HEK293 (cell line): ENCODE measurements at regions not wholly inside any gene's neighbourhood (a gene's known extent, or its start where the extent isn't known, plus 50 kb on each side); places are given as distances from the start of the nearest gene placed in this dataset.

ENCODE experiments used
- CTCF ChIA-PET: fragments of 350-600 bp; formaldehyde crosslinking; extraction: SDS; loops from one replicate; lab custom pipeline; 2021; ENCODE audit warnings: antibody characterized with exemption; lab: Yijun Ruan, JAX
- POLR2A ChIA-PET: fragments of 300-600 bp; formaldehyde crosslinking; extraction: SDS; loops from one replicate; lab custom pipeline; 2020; ENCODE audit warnings: antibody characterized with exemption, inconsistent platforms; lab: Yijun Ruan, JAX
- H3K27ac ChIP-seq: fragments of 200-500 bp; sonication (Bioruptor generic); 2 replicates; pipeline ENCODE4 v1.5.1; 2014; ENCODE audit warnings: low read depth, low read length, control low read depth, inconsistent platforms; ENCODE audit errors: extremely low read depth
- H3K36me3 ChIP-seq, 2 experiments: fragments of 200-500 bp in 1 of 2; sonication (Bioruptor generic) in 1 of 2; 1 replicate in 1 of 2; 2 replicates in 1 of 2; pipeline ENCODE4 v1.5.1; 2014 to 2017; ENCODE audit warnings: inconsistent platforms in 2 of 2, low read length in 2 of 2; ENCODE audit not compliant: control insufficient read depth in 2 of 2, insufficient read depth in 1 of 2
- H3K4me1 ChIP-seq: fragments of 200-500 bp; sonication (Bioruptor generic); 2 replicates; pipeline ENCODE4 v1.5.1; 2014; ENCODE audit warnings: mild to moderate bottlenecking, low read length, inconsistent platforms; ENCODE audit not compliant: control insufficient read depth, insufficient read depth
- H3K4me3 ChIP-seq: 2 replicates; pipeline ENCODE4 v1.5.1; 2011; ENCODE audit warnings: low read depth, mild to moderate bottlenecking, control low read depth, low read length, moderate library complexity
- H3K9me3 ChIP-seq: fragments of 200-500 bp; sonication (Bioruptor generic); 2 replicates; pipeline ENCODE4 v1.5.1; 2014; ENCODE audit warnings: low read depth, low read length, inconsistent platforms; ENCODE audit not compliant: control insufficient read depth, insufficient read depth
- ELK4 ChIP-seq: IDR thresholded peaks from 2 replicates; pipeline ENCODE4 v1.6.1; 2011; ENCODE audit warnings: mild to moderate bottlenecking, low read depth, low read length, borderline replicate concordance
- KLF10 ChIP-seq: fragments of 450-650 bp; IDR thresholded peaks from 2 replicates; pipeline ENCODE4 v1.5.1; 2018; ENCODE audit warnings: missing biosample characterization, mild to moderate bottlenecking, missing genetic modification characterization
- OSR2 ChIP-seq: fragments of 450-650 bp; formaldehyde crosslinking; IDR thresholded peaks from 2 replicates; pipeline ENCODE4 v1.5.1; 2016; ENCODE audit warnings: missing biosample characterization, missing genetic modification characterization
- PRDM4 ChIP-seq: fragments of 450-650 bp; formaldehyde crosslinking; IDR thresholded peaks from 2 replicates; pipeline ENCODE4 v1.5.1; 2017; ENCODE audit warnings: missing biosample characterization, missing genetic modification characterization
- SP2 ChIP-seq: fragments of 450-650 bp; formaldehyde crosslinking; IDR thresholded peaks from 2 replicates; pipeline ENCODE4 v1.5.1; 2016; ENCODE audit warnings: missing biosample characterization, missing genetic modification characterization
- SP3 ChIP-seq: fragments of 450-650 bp; formaldehyde crosslinking; IDR thresholded peaks from 2 replicates; pipeline ENCODE4 v1.5.1; 2016; ENCODE audit warnings: missing biosample characterization, missing genetic modification characterization
- TSHZ1 ChIP-seq: fragments of 450-650 bp; formaldehyde crosslinking; IDR thresholded peaks from 2 replicates; pipeline ENCODE4 v1.5.1; 2016; ENCODE audit warnings: missing biosample characterization, missing genetic modification characterization, borderline replicate concordance
- ZBTB49 ChIP-seq: fragments of 450-650 bp; formaldehyde crosslinking; IDR thresholded peaks from 2 replicates; pipeline ENCODE4 v1.5.1; 2016; ENCODE audit warnings: missing biosample characterization, missing genetic modification characterization, low read depth
- ZBTB8A ChIP-seq: fragments of 450-650 bp; formaldehyde crosslinking; IDR thresholded peaks from 2 replicates; pipeline ENCODE4 v1.5.1; 2016; ENCODE audit warnings: missing biosample characterization, missing genetic modification characterization
- ZEB2 ChIP-seq: fragments of 450-650 bp; formaldehyde crosslinking; IDR thresholded peaks from 2 replicates; pipeline ENCODE4 v1.5.1; 2016; ENCODE audit warnings: missing biosample characterization, missing genetic modification characterization
- ZNF133 ChIP-seq: fragments of 450-650 bp; formaldehyde crosslinking; IDR thresholded peaks from 2 replicates; pipeline ENCODE4 v1.5.1; 2016; ENCODE audit warnings: missing biosample characterization, missing genetic modification characterization
- ZNF140 ChIP-seq: fragments of 450-650 bp; formaldehyde crosslinking; IDR thresholded peaks from 2 replicates; pipeline ENCODE4 v1.5.1; 2016; ENCODE audit warnings: missing biosample characterization, missing genetic modification characterization
- ZNF214 ChIP-seq: fragments of 450-650 bp; formaldehyde crosslinking; IDR thresholded peaks from 2 replicates; pipeline ENCODE4 v1.5.1; 2017; ENCODE audit warnings: missing biosample characterization, mild to moderate bottlenecking, missing genetic modification characterization, borderline replicate concordance
- ZNF280C ChIP-seq: fragments of 450-650 bp; formaldehyde crosslinking; IDR thresholded peaks from 2 replicates; pipeline ENCODE4 v1.5.1; 2016; ENCODE audit warnings: missing biosample characterization, missing genetic modification characterization
- ZNF529 ChIP-seq: fragments of 450-650 bp; formaldehyde crosslinking; IDR thresholded peaks from 2 replicates; pipeline ENCODE4 v1.5.1; 2017; ENCODE audit warnings: missing genetic modification characterization, missing biosample characterization; ENCODE audit not compliant: insufficient replicate concordance
- ZNF585B ChIP-seq: fragments of 450-650 bp; formaldehyde crosslinking; IDR thresholded peaks from 2 replicates; pipeline ENCODE4 v1.5.1; 2016; ENCODE audit warnings: missing biosample characterization, missing genetic modification characterization
- ZNF596 ChIP-seq: fragments of 450-650 bp; IDR thresholded peaks from 2 replicates; pipeline ENCODE4 v1.5.0; 2018; ENCODE audit warnings: missing biosample characterization, mild to moderate bottlenecking, missing genetic modification characterization, moderate library complexity
- ZNF610 ChIP-seq: fragments of 450-650 bp; formaldehyde crosslinking; IDR thresholded peaks from 2 replicates; pipeline ENCODE4 v1.5.1; 2016; ENCODE audit warnings: missing biosample characterization, missing genetic modification characterization, borderline replicate concordance
- ZNF629 ChIP-seq: fragments of 450-650 bp; formaldehyde crosslinking; IDR thresholded peaks from 2 replicates; pipeline ENCODE4 v1.5.1; 2017; ENCODE audit warnings: missing biosample characterization, missing genetic modification characterization
- ZNF692 ChIP-seq: fragments of 450-650 bp; formaldehyde crosslinking; IDR thresholded peaks from 2 replicates; pipeline ENCODE4 v1.5.1; 2016; ENCODE audit warnings: missing biosample characterization, missing genetic modification characterization
- ZNF768 ChIP-seq: fragments of 450-650 bp; formaldehyde crosslinking; IDR thresholded peaks from 2 replicates; pipeline ENCODE4 v1.5.1; 2018; ENCODE audit warnings: missing biosample characterization, mild to moderate bottlenecking, missing genetic modification characterization

- TF ChIP-seq TSHZ1 (tag by site-specific recombination) (no peak), ZBTB8A (tag by site-specific recombination) (no peak), ZEB2 (tag by site-specific recombination) (no peak)
These were observed 85.2 kb upstream of the SPATS2L start (continued) for GRCh38 chr2:200221055-200221955.

GRCh38 chr2:200222791-200223190, 83.7 kb upstream of the SPATS2L start:
- no peak overlapping the region for H3K4me3 ChIP-seq
- H3K27ac ChIP-seq = no peak overlapping the region
- CTCF ChIA-PET = no interaction called here
- H3K9me3 ChIP-seq = no peaks in the 10 kb centered on the region
- POLR2A ChIA-PET = no interaction called here
- TF ChIP-seq ZBTB8A (tag by site-specific recombination) = no peak
- no peak for TF ChIP-seq ZNF214 (tag by site-specific recombination)
- no peak for TF ChIP-seq ZNF596 (tag by site-specific recombination)
- TF ChIP-seq KLF10 (tag by site-specific recombination) = no peak
- no peak for TF ChIP-seq ZNF610 (tag by site-specific recombination)
- TF ChIP-seq ZNF585B = no peak
- TF ChIP-seq PRDM4 (tag by site-specific recombination) = no peak
- no peak for TF ChIP-seq ZBTB49 (tag by site-specific recombination)
- no peak for TF ChIP-seq OSR2 (tag by site-specific recombination)
- TF ChIP-seq ZNF629 = no peak
- TF ChIP-seq SP3 = no peak
- no peak for TF ChIP-seq ELK4
- TF ChIP-seq ZNF768 (tag by site-specific recombination) = no peak
- no peak for TF ChIP-seq ZNF280C (tag by site-specific recombination)
- TF ChIP-seq ZNF692 (tag by site-specific recombination) = no peak
- TF ChIP-seq ZNF133 = no peak
- no peak for TF ChIP-seq ZNF529 (tag by site-specific recombination)
- no peak for TF ChIP-seq ZNF140 (tag by site-specific recombination)
- no peak for TF ChIP-seq SP2 (tag by site-specific recombination)
- no peaks in the 10 kb centered on the region for H3K4me1 ChIP-seq
- no peaks in the 10 kb centered on the region for H3K36me3 ChIP-seq
